ENCODE measurements at regions not wholly inside any gene's neighbourhood (a gene's known extent, or its start where the extent isn't known, plus 50 kb on each side); places are given as distances from the start of the nearest gene placed in this dataset.

GRCh38 chr2:65504201-65504600 lies 71.8 kb upstream of the SPRED2 start:
- H3K27ac ChIP-seq = no peak overlapping the region
- no peaks in the 10 kb centered on the region for H3K36me3 ChIP-seq
- H3K9me3 ChIP-seq (ENCODE audit: severe bottlenecking) = peaks cover 2% of the 10 kb centered on the region
- peaks cover 43% of the 10 kb centered on the region for H3K27me3 ChIP-seq (ENCODE audit: insufficient read depth, low read depth, severe bottlenecking)
- no peak overlapping the region for H3K4me3 ChIP-seq (ENCODE audit: low read depth, low read length)
- TF ChIP-seq CTCF (IDR thresholded peaks at IDR 0.05; ENCODE audit: low read depth, low read length) = no peak
- DNase-seq = no peak

- no peak for TF ChIP-seq CTCF (IDR thresholded peaks at IDR 0.05; ENCODE audit: low read depth, low read length)
- Histone ChIP-seq H3K9me3 (ENCODE audit: severe bottlenecking) (peaks cover 2% of the 10 kb centered on the region), H3K27ac (no peak overlapping the region), H3K4me3 (ENCODE audit: low read depth, low read length) (no peak overlapping the region), H3K27me3 (ENCODE audit: insufficient read depth, low read depth, severe bottlenecking) (peaks cover 47% of the 10 kb centered on the region), H3K36me3 (no peaks in the 10 kb centered on the region)
- no peak for DNase-seq
These were observed 71.3 kb upstream of the SPRED2 start for GRCh38 chr2:65503746-65504145.

- Histone ChIP-seq H3K27ac (no peak overlapping the region), H3K27me3 (ENCODE audit: insufficient read depth, low read depth, severe bottlenecking) (peaks cover 50% of the 10 kb centered on the region), H3K9me3 (ENCODE audit: severe bottlenecking) (peaks cover 2% of the 10 kb centered on the region), H3K4me3 (ENCODE audit: low read depth, low read length) (no peak overlapping the region), H3K36me3 (no peaks in the 10 kb centered on the region)
- TF ChIP-seq CTCF (IDR thresholded peaks at IDR 0.05; ENCODE audit: low read depth, low read length) = no peak
- DNase-seq = no peak
These were observed 69.4 kb upstream of the SPRED2 start for GRCh38 chr2:65501836-65502235.

- TF ChIP-seq CTCF (IDR thresholded peaks at IDR 0.05; ENCODE audit: low read depth, low read length) = no peak
- DNase-seq = no peak
- H3K27ac ChIP-seq = no peak overlapping the region
- no peaks in the 10 kb centered on the region for H3K36me3 ChIP-seq
- H3K9me3 ChIP-seq (ENCODE audit: severe bottlenecking) = peaks cover 2% of the 10 kb centered on the region
- no peak overlapping the region for H3K4me3 ChIP-seq (ENCODE audit: low read depth, low read length)
- H3K27me3 ChIP-seq (ENCODE audit: insufficient read depth, low read depth, severe bottlenecking) = peaks cover 48% of the 10 kb centered on the region
These were observed 68.7 kb upstream of the SPRED2 start for GRCh38 chr2:65501074-65501473.

GRCh38 chr2:65500310-65501040 lies 68.1 kb upstream of the SPRED2 start:
- Histone ChIP-seq H3K27me3 (ENCODE audit: insufficient read depth, low read depth, severe bottlenecking) (peaks cover 49% of the 10 kb centered on the region), H3K36me3 (no peaks in the 10 kb centered on the region), H3K9me3 (ENCODE audit: severe bottlenecking) (peaks cover 2% of the 10 kb centered on the region), H3K27ac (no peak overlapping the region), H3K4me3 (ENCODE audit: low read depth, low read length) (no peak overlapping the region)
- DNase-seq = no peak
- no peak for TF ChIP-seq CTCF (IDR thresholded peaks at IDR 0.05; ENCODE audit: low read depth, low read length)

GRCh38 chr2:65499216-65499615 lies 66.8 kb upstream of the SPRED2 start:
- H3K9me3 ChIP-seq (ENCODE audit: severe bottlenecking) = peaks cover 2% of the 10 kb centered on the region
- DNase-seq = no peak
- H3K36me3 ChIP-seq = no peaks in the 10 kb centered on the region
- no peak overlapping the region for H3K27ac ChIP-seq
- TF ChIP-seq CTCF (IDR thresholded peaks at IDR 0.05; ENCODE audit: low read depth, low read length) = no peak
- H3K27me3 ChIP-seq (ENCODE audit: insufficient read depth, low read depth, severe bottlenecking) = peaks cover 43% of the 10 kb centered on the region
- no peak overlapping the region for H3K4me3 ChIP-seq (ENCODE audit: low read depth, low read length)

Data from WERI-Rb-1 (cell line).